ENCODE measurements at regions not wholly inside any gene's neighbourhood (a gene's known extent, or its start where the extent isn't known, plus 50 kb on each side); places are given as distances from the start of the nearest gene placed in this dataset.

DNA sequence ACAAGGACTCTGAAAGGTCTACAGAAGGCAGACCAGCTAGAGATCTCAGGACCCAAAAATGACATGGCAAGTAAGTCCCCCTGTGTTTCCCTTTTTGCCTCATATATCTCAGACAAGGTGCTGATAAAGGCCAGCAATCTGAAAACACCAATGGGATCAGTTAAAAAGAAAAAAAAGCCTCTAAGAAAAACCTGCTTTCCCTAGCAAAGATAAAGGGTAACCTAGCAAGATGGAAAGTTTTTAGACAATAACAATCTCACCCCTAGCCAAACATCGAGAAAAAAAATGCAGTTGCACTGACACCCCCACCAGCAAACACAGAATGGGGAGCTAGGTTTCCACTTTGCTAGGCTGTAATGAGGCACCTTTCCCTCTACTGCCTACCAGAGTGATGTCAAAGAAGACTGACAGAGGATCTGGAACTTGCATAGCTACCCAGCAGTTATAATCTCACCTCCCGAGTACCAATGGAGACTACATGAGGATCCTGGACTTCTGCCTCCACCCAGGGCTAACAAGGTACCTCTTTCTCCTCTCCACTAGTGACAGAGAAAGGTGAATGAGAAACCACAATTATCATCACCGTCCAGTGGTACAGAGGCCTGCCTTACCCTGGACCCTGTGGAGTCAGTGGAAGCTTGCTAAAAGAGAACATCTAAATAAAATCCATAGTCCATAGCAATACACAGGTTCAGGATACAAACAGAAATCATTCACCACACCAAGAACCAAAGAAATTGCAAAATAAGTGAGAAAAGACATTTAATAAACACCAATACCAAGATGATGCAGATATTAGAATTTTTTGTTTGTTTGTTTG lies 240.8 kb downstream of the ARHGAP12 start:
- Histone ChIP-seq H3K9ac (ENCODE audit: low read length) (no peak overlapping the region), H3K4me3 (ENCODE audit: insufficient read depth, low read depth, low read length) (no peak overlapping the region), H4K20me1 (ENCODE audit: insufficient read depth, low read length) (no peaks in the 10 kb centered on the region), H3K27ac (ENCODE audit: low read depth, low read length) (no peak overlapping the region), H3K9me3 (ENCODE audit: insufficient read depth, low read depth, low read length) (peaks cover 10% of the 10 kb centered on the region), H2AFZ (ENCODE audit: low read depth, low read length) (no peak overlapping the region), H3K36me3 (ENCODE audit: insufficient read depth, low read length) (no peaks in the 10 kb centered on the region), H3K4me2 (ENCODE audit: low read length) (no peak overlapping the region), H3K27me3 (ENCODE audit: insufficient read depth, low read length) (no peaks in the 10 kb centered on the region), H3K4me1 (ENCODE audit: insufficient read depth, low read length) (no peaks in the 10 kb centered on the region), H3K79me2 (ENCODE audit: insufficient read depth, low read length) (no peaks in the 10 kb centered on the region)
- peaks cover 24% of the 10 kb centered on the region for H3K9me3 Mint-ChIP-seq (ENCODE audit: unreplicated experiment)
- no peaks in the 10 kb centered on the region for H3K36me3 Mint-ChIP-seq (ENCODE audit: low read depth, unreplicated experiment)
- H3K27me3 Mint-ChIP-seq (ENCODE audit: low read depth, unreplicated experiment) = no peaks in the 10 kb centered on the region
- H3K4me3 Mint-ChIP-seq (ENCODE audit: unreplicated experiment) = no peak overlapping the region
- no peaks in the 10 kb centered on the region for H3K4me1 Mint-ChIP-seq (ENCODE audit: low read depth, unreplicated experiment)
- FAIRE-seq (no peak), DNase-seq (ENCODE audit: low read depth) (no peak)
- no peak overlapping the region for H3K27ac Mint-ChIP-seq (ENCODE audit: unreplicated experiment)
- TF ChIP-seq, protein P1, sequence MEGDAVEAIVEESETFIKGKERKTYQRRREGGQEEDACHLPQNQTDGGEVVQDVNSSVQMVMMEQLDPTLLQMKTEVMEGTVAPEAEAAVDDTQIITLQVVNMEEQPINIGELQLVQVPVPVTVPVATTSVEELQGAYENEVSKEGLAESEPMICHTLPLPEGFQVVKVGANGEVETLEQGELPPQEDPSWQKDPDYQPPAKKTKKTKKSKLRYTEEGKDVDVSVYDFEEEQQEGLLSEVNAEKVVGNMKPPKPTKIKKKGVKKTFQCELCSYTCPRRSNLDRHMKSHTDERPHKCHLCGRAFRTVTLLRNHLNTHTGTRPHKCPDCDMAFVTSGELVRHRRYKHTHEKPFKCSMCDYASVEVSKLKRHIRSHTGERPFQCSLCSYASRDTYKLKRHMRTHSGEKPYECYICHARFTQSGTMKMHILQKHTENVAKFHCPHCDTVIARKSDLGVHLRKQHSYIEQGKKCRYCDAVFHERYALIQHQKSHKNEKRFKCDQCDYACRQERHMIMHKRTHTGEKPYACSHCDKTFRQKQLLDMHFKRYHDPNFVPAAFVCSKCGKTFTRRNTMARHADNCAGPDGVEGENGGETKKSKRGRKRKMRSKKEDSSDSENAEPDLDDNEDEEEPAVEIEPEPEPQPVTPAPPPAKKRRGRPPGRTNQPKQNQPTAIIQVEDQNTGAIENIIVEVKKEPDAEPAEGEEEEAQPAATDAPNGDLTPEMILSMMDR (IDR thresholded peaks at IDR 0.05; ENCODE audit: insufficient read depth, low read depth, low read length) = no peak

DNA sequence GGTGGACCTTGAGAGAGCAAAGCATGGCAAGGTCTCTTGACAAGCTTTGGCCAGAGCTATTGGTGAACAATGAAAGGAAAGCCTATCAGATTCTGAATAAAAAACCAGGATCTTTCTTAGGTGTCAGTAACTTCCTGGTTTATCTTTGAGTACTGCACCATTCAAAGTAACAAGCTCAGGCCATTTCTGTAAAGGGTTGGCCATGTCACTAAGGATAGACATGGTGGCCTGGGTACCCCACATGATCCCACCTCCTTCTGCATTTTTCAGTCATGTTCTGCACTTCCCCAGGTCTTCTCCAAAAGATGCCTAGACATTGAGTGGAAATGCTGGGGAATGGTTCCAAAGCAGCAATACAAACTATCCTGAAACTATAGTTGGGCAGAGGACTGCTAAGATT lies 242.0 kb downstream of the ARHGAP12 start:
- Mint-ChIP-seq H3K36me3 (ENCODE audit: low read depth, unreplicated experiment) (no peaks in the 10 kb centered on the region), H3K27ac (ENCODE audit: unreplicated experiment) (no peak overlapping the region), H3K27me3 (ENCODE audit: low read depth, unreplicated experiment) (no peaks in the 10 kb centered on the region), H3K4me1 (ENCODE audit: low read depth, unreplicated experiment) (no peaks in the 10 kb centered on the region), H3K4me3 (ENCODE audit: unreplicated experiment) (no peak overlapping the region), H3K9me3 (ENCODE audit: unreplicated experiment) (peaks cover 30% of the 10 kb centered on the region)
- Histone ChIP-seq H3K79me2 (ENCODE audit: insufficient read depth, low read length) (no peaks in the 10 kb centered on the region), H3K9me3 (ENCODE audit: insufficient read depth, low read depth, low read length) (peaks cover 12% of the 10 kb centered on the region), H3K36me3 (ENCODE audit: insufficient read depth, low read length) (no peaks in the 10 kb centered on the region), H3K4me2 (ENCODE audit: low read length) (no peak overlapping the region), H2AFZ (ENCODE audit: low read depth, low read length) (no peak overlapping the region), H3K27ac (ENCODE audit: low read depth, low read length) (no peak overlapping the region), H3K4me1 (ENCODE audit: insufficient read depth, low read length) (no peaks in the 10 kb centered on the region), H4K20me1 (ENCODE audit: insufficient read depth, low read length) (no peaks in the 10 kb centered on the region), H3K9ac (ENCODE audit: low read length) (no peak overlapping the region), H3K27me3 (ENCODE audit: insufficient read depth, low read length) (no peaks in the 10 kb centered on the region), H3K4me3 (ENCODE audit: insufficient read depth, low read depth, low read length) (no peak overlapping the region)
- no peak for TF ChIP-seq EZH2 (IDR thresholded peaks at IDR 0.05; ENCODE audit: insufficient read depth, low read length)
- TF ChIP-seq, protein P1 (IDR thresholded peaks at IDR 0.05; ENCODE audit: insufficient read depth, low read depth, low read length) = no peak
- FAIRE-seq (no peak), DNase-seq (ENCODE audit: low read depth) (no peak)

DNA sequence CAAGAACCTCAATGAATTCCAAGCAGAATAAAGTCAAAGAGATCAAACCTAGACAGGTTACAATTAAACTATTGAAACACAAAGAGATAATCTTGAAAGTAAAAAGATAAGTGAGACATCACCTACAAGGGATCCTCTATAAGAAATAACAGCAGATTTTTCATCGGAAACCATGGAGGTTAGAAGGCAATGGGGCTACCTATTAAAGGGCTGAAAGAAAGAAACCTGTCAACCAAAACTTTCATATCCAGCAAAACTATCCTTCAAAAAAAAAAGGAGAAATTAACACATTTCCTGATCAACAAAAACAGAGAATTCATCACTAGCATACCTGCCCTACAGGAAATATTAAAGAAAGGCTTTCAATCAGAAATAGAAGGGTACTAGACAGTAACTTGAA lies 244.9 kb downstream of the ARHGAP12 start:
- no peak overlapping the region for H3K27ac ChIP-seq (ENCODE audit: low read depth, low read length)
- H3K27ac Mint-ChIP-seq (ENCODE audit: unreplicated experiment) = no peak overlapping the region
- TF ChIP-seq, protein P1 (IDR thresholded peaks at IDR 0.05; ENCODE audit: insufficient read depth, low read depth, low read length) = no peak
- TF ChIP-seq EZH2 (IDR thresholded peaks at IDR 0.05; ENCODE audit: insufficient read depth, low read length) = no peak
- H3K36me3 ChIP-seq (ENCODE audit: insufficient read depth, low read length) = no peaks in the 10 kb centered on the region
- H3K4me1 ChIP-seq (ENCODE audit: insufficient read depth, low read length) = no peaks in the 10 kb centered on the region
- no peak overlapping the region for H3K4me3 ChIP-seq (ENCODE audit: insufficient read depth, low read depth, low read length)
- no peak for DNase-seq (ENCODE audit: low read depth)
- H3K9me3 Mint-ChIP-seq (ENCODE audit: unreplicated experiment) = peaks cover 18% of the 10 kb centered on the region
- no peak for FAIRE-seq
- H4K20me1 ChIP-seq (ENCODE audit: insufficient read depth, low read length) = no peaks in the 10 kb centered on the region
- no peaks in the 10 kb centered on the region for H3K27me3 Mint-ChIP-seq (ENCODE audit: low read depth, unreplicated experiment)
- no peak overlapping the region for H3K9ac ChIP-seq (ENCODE audit: low read length)
- H3K4me1 Mint-ChIP-seq (ENCODE audit: low read depth, unreplicated experiment) = no peaks in the 10 kb centered on the region
- H3K4me3 Mint-ChIP-seq (ENCODE audit: unreplicated experiment) = no peak overlapping the region
- no peaks in the 10 kb centered on the region for H3K36me3 Mint-ChIP-seq (ENCODE audit: low read depth, unreplicated experiment)
- H2AFZ ChIP-seq (ENCODE audit: low read depth, low read length) = no peak overlapping the region
- H3K79me2 ChIP-seq (ENCODE audit: insufficient read depth, low read length) = no peaks in the 10 kb centered on the region
- peaks cover 12% of the 10 kb centered on the region for H3K9me3 ChIP-seq (ENCODE audit: insufficient read depth, low read depth, low read length)
- H3K27me3 ChIP-seq (ENCODE audit: insufficient read depth, low read length) = no peaks in the 10 kb centered on the region
- no peak overlapping the region for H3K4me2 ChIP-seq (ENCODE audit: low read length)

All from astrocyte (in vitro differentiated cells and primary cell).